ENCODE measurements at regions not wholly inside any gene's neighbourhood (a gene's known extent, or its start where the extent isn't known, plus 50 kb on each side); places are given as distances from the start of the nearest gene placed in this dataset.

DNA sequence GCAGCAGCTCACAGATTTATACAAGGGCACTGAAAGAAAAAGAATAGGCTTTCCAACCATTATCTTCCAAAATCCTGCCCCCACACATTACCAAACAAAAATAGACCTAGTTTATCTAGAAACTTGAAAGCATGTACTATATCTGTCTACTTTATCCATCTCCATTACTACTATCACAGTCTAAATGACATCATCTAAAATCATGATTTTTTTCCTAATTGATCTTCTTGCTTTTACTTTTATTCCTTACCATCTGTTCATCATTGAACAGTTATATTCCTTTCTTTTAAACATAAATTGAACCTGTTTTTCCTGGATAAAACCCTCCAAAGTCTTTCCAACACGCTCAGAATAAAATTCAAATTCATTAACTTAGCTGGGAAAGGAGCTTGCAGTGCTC, 414.7 kb downstream of the KCTD12 start:
- TF ChIP-seq, protein P1, sequence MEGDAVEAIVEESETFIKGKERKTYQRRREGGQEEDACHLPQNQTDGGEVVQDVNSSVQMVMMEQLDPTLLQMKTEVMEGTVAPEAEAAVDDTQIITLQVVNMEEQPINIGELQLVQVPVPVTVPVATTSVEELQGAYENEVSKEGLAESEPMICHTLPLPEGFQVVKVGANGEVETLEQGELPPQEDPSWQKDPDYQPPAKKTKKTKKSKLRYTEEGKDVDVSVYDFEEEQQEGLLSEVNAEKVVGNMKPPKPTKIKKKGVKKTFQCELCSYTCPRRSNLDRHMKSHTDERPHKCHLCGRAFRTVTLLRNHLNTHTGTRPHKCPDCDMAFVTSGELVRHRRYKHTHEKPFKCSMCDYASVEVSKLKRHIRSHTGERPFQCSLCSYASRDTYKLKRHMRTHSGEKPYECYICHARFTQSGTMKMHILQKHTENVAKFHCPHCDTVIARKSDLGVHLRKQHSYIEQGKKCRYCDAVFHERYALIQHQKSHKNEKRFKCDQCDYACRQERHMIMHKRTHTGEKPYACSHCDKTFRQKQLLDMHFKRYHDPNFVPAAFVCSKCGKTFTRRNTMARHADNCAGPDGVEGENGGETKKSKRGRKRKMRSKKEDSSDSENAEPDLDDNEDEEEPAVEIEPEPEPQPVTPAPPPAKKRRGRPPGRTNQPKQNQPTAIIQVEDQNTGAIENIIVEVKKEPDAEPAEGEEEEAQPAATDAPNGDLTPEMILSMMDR (IDR thresholded peaks at IDR 0.05; ENCODE audit: low read length), result no peak
- no peak for TF ChIP-seq EZH2 (optimal IDR thresholded peaks at IDR 0.05; ENCODE audit: low read depth, low read length)

Measured in MM.1S (cell line).